ENCODE measurements at regions not wholly inside any gene's neighbourhood (a gene's known extent, or its start where the extent isn't known, plus 50 kb on each side); places are given as distances from the start of the nearest gene placed in this dataset.

- Histone ChIP-seq H3K4me2 (no peak overlapping the region), H3K9me2 (ENCODE audit: insufficient read depth) (no peaks in the 10 kb centered on the region), H3K4me3 (no peak overlapping the region), H3K36me3 (ENCODE audit: insufficient read depth) (no peaks in the 10 kb centered on the region), H3K27me3 (ENCODE audit: insufficient read depth) (no peaks in the 10 kb centered on the region), H3K27ac (ENCODE audit: low read depth) (no peak overlapping the region), H3F3A (replicated peaks; ENCODE audit: low read depth) (no peaks in the 10 kb centered on the region), H4K20me1 (replicated peaks; ENCODE audit: insufficient read depth) (no peaks in the 10 kb centered on the region), H3K79me2 (replicated peaks; ENCODE audit: insufficient read depth) (no peaks in the 10 kb centered on the region), H2AFZ (no peak overlapping the region), H3K4me1 (ENCODE audit: insufficient read depth) (no peaks in the 10 kb centered on the region)
- Mint-ChIP-seq H3K9me3 (peaks cover 5% of the 10 kb centered on the region; the same call in 2 of the 3 replicates), H3K4me3 (no peak overlapping the region), H3K4me1 (peaks cover 3% of the 10 kb centered on the region; the same call in 1 of the 3 replicates), H3K27me3 (ENCODE audit: insufficient read depth, low read depth, poor library complexity) (peaks cover 22% of the 10 kb centered on the region), H3K36me3 (ENCODE audit: low read depth) (no peaks in the 10 kb centered on the region), H3K27ac (no peak overlapping the region)
- TF ChIP-seq JUNB (IDR thresholded peaks at IDR 0.05; ENCODE audit: unreplicated experiment): no peak
- TF ChIP-seq POLR2AphosphoS5 (IDR thresholded peaks at IDR 0.05; ENCODE audit: low read depth): no peak
- TF ChIP-seq CREB1 (CRISPR knock-in tag; IDR thresholded peaks at IDR 0.05; ENCODE audit: low read depth): no peak
- no peak for TF ChIP-seq ZNF462 (CRISPR knock-in tag; IDR thresholded peaks at IDR 0.05)
- TF ChIP-seq, protein P1, sequence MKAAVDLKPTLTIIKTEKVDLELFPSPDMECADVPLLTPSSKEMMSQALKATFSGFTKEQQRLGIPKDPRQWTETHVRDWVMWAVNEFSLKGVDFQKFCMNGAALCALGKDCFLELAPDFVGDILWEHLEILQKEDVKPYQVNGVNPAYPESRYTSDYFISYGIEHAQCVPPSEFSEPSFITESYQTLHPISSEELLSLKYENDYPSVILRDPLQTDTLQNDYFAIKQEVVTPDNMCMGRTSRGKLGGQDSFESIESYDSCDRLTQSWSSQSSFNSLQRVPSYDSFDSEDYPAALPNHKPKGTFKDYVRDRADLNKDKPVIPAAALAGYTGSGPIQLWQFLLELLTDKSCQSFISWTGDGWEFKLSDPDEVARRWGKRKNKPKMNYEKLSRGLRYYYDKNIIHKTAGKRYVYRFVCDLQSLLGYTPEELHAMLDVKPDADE (IDR thresholded peaks at IDR 0.05): no peak
- TF ChIP-seq STAT1 (IDR thresholded peaks at IDR 0.05; ENCODE audit: unreplicated experiment): no peak
- DNase-seq (ENCODE audit: low spot score): no peak
- no peak for ATAC-seq
Measured at GRCh38 chr2:120677221-120677620, 58.4 kb upstream of the GLI2 start.
